GM21619 (cell line): ENCODE measurements at regions not wholly inside any gene's neighbourhood (a gene's known extent, or its start where the extent isn't known, plus 50 kb on each side); places are given as distances from the start of the nearest gene placed in this dataset.

Experiments used
- ATAC-seq: cut with Tn5 transposase; IDR thresholded peaks from one replicate; pipeline ENCODE4 v1.9.1; 2021; ENCODE audit not compliant: unreplicated experiment

DNA sequence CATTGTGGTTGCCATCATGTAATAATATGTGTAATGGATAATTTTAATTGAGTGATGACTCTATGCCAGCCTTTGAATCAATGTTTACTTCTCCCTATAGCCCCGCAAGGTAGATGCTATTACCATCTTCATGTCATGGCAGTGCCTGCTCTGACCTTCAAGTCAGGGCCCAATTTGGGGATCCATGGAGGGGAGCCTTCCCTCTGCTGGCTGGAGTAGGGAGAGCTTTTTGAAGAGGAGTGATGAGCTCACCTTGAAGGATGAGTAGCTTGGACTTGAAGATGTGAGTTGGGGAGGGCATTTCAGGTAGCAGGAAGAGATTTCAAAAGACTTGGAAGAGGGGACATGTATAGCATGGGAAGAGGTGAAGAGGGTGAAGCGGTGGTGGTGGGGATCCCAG, 189.2 kb downstream of the FOXD2 start:
- ATAC-seq, result no peak

DNA sequence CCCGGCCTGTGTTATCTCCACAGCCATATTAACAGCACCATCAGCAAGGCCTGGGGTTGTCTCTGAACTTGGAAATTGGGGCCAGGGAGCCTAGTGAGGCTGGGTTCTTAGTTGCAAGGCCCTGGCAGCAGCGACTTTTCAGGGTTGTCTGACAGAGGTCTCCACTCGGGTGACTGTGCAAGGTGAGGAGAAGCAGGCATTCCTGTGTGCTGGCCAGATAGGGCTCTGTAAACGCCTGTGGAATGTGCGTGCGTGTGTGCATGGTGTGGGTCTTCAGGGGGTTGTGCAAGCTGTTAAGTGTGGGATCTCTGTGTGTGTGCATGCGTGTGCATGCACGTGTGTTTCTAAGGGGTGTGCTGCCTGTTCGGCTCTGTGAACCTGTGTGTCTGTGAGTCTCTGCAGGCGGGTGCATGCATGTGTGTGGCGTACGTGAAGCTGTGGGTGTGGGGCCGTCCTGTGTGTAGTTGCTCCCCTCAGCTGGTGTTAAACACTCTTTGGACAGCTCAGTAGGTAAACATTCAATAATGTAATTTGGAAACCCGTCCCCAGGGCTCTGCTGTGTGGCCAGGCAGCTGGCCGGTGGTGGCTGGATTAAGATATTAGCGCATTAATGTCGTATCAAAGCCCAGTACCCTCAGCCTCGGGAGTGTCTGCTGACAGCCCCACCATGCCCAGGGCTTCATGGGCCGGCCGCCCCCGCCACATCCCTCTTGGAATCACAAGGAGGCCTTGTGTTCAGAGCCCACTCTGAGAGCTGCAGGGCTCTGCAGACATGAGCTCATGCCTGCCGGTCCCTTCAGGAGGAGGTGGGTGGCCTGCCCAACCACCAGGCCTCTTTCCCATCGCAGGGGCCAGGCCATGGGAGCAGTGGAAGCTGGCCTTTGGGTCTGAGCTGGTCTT, 189.9 kb downstream of the FOXD2 start:
- no peak for ATAC-seq

DNA sequence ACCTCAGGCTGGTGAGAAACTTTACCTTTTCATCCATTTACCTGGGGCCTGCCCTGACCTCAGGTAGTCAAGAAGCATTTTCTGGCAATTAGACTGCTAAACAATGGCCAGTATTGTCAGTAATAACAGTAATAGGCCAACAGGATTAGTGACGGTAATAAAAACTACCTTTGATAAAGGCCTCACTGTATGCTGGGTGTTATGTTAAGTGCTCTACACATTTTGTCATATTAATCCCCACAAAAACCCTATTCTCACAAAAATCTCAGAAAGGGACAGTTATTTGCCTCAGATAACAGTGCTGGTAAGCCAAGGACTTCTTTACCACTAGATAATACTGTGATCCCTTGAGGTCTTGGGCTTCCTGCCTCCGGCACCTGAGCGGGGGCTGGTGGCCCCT, 191.4 kb downstream of the FOXD2 start:
- no peak for ATAC-seq

DNA sequence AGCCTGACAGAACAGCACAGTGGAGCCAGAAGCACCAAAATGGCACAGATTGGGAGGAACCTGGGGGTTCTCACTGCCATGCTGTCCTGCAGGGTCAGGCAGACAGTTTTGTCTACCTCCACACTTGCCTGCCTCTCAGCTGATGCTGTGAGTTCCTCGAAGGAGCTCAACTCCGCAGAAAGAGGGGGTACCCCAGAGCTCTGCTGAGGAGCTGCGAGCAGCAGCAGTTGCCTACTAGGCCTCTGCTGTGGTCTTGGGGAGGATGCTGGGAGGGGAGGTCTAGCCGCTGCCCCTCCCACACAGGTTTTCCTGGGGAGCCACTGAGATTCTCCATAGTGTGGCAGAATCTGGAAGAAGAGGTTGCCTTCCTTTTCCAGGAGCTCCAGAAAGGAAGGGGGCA, 192.5 kb downstream of the FOXD2 start:
- ATAC-seq, result no peak

DNA sequence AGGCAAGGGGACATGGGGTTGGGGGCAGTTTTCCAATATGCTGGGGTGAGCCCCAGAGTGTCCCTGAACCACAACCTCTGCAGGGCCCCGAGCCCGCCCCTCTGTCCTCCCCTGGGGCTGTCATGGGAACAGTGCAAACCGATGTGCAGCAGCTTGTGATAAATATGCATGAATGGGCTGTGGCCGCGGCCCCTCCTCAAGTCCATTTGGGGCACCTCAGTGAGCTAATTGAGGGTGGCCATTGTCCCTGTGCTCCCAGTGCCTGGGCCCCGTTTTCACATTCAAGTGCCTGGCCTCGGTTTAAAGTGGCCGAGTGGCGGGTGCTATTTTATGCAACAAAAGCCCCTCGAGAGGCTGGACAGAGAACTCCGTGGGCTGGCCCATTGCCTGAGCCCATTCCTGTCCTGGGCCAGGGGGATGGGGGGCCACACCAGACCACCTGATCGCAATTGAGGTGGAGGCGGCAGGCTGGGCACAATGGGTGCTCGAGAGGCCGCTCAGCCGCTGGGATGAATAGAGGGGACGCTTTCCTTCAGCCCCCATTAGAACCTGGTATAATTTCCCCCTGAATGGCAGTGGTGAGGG, 193.7 kb downstream of the FOXD2 start:
- ATAC-seq, result no peak

DNA sequence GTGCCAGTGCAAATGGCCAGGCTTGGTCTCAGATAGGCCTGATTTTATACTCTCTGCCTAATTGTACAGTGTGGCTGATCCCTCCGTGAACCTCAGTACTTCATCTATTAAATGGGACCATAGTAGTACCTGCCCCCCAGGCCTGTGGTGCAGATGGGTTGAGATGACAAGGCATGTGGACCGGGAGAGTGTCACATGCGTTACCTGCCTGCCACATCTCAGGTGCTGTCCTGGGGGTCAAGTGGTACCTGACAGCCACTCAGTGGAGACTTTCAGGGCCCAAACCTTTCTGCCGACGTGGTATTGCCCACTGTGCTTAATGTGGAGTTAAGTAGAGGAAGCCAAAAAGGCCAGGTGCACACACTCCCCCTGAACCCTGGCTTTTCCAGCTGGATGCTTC, 197.3 kb downstream of the FOXD2 start:
- ATAC-seq, result no peak

DNA sequence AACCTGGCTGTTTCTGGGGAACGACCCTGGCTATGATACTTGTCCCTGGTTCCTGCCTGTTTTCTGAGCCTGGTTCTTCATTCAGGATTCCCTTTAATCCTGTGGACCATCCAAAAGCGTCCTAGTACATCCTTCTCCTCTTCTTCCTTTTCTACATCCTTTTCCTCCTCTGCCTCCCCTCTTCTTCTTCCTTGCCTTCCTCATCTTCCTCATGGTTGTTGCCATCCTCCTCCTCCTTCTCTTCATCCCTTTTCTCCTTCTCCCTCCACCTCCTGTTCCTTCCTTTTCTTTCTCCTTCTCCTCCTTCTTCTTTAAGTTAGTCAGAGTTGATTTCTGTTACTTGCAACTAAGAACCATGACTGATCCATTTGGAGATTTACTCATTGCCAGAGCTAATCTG, 197.8 kb downstream of the FOXD2 start:
- no peak for ATAC-seq

GRCh38 chr1:47637111-47637685, 199.4 kb downstream of the FOXD2 start:
- no peak for ATAC-seq

DNA sequence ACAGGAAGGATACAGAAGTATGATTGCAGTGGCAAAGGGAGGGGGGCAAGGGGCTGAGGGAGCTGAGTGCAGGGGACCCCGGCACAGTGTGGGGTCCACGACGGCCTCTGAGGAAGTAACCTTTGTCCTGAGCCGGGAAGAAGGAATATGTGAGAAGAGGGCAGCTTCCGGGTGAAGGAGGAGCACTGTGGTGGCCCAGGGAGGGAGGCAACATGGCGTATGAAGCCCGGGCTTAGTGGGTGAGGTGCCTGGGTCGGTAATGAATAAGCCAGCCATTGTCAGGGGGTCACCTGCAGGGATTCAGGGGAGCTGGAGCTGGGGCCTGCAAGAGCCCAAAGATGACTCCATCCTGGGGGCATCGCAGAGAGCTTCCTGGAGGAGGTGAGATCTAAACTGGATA, 200.4 kb downstream of the FOXD2 start:
- ATAC-seq, result no peak

DNA sequence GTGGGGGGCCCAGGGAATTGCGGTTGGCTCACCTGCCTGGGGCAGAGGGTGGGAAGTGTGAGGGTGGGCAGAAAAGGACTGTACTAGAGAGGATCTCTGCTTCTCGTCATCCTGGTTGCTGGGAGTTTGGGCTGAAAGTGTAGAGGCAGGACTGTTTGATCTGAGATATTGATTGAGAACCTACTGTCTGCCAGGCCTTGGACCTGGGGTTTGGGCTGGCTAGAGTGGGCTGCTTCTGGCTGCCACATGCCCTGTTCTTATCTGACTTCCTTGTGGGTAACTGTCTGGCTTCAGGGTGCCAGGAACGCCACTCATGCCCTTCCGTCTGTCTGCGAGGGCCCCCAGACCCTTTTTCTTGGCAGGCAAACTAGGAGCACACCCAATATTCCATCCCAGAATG, 200.9 kb downstream of the FOXD2 start:
- ATAC-seq, result no peak

- no peak for ATAC-seq
These were observed 205.7 kb downstream of the FOXD2 start for GRCh38 chr1:47643306-47644211.

DNA sequence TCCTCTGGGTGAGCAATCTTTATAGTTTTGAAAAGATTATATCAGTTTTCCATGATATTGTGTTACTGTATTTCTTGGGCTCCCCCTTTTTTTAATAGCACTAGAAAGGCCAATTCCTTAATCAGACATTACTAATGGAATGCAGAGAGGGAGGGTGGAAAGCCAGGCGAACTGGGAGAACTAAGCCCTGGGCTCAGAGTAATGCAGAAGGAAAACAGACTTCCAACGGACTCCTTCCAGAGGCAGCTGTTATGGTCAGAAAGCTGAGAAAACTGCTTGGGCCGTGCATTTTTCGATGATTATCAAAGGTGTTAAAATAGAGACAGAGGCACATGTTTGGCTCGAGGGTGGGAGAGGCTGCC, 206.3 kb downstream of the FOXD2 start:
- no peak for ATAC-seq

DNA sequence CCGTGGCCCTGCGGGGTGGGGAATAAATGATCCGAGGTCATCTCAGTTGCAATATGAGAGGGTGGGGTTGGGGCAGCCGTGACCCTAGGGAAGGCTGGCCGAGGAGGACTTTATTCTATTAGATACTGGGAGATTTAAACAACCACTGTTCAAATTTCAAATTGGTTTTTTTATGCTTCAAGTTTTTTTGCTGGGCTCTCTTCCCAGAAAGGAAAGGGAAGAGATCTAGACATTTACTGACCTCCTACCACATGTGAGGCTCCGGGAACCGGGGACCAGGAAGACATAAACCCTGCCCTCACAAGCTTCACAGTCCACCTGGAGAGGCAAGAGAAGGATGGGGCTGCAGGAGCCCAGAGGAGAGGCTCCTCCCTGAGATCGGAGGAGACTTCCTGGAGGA, 207.3 kb downstream of the FOXD2 start:
- no peak for ATAC-seq

- ATAC-seq, result no peak
These were observed 208.8 kb downstream of the FOXD2 start for GRCh38 chr1:47646676-47647075.

DNA sequence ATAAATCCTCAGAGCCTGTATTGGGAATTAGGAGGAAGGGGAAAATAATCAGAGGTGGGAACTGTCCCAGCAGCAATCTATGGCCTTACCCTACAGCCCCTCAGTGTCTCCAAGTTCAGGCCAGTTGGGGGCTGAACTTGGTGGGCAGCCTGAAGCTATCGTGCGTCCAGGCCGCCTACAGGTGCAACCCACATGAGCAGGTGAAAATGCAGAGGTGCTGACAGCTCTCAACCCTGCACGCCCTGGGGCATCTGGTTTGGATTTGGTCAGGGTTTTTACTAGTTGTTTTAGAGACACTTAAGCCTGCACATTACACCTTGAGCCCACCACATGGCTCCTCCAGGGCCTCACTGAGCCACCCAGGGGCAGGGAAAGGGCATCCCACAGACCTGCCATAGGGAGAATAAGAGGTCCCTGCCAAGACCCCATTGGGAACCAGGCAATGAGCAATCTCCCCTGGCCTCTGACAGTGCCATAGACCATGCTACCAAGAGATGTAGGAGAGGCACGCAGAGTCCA, 209.5 kb downstream of the FOXD2 start:
- no peak for ATAC-seq

GRCh38 chr1:47650205-47650604, 212.4 kb downstream of the FOXD2 start:
- ATAC-seq, result no peak

DNA sequence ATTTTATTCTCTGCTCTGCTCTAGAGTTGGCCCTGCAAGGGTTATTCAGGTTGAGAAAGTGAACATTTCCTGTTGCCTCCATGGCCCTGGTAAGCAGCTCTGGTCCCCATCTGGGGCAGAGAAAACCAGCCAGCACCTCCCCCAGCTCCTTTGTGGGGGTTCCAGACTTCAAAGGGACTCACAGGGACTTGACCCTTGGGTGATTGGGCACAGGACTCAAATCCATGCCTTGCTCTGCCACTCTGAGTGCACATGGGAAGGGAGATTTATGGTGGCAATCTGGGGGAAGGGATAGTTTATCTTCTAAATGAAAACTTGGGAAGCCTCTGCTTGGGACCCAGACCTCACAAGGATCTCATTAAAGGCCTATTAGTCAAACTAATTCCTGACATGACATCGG, 212.8 kb downstream of the FOXD2 start:
- no peak for ATAC-seq

DNA sequence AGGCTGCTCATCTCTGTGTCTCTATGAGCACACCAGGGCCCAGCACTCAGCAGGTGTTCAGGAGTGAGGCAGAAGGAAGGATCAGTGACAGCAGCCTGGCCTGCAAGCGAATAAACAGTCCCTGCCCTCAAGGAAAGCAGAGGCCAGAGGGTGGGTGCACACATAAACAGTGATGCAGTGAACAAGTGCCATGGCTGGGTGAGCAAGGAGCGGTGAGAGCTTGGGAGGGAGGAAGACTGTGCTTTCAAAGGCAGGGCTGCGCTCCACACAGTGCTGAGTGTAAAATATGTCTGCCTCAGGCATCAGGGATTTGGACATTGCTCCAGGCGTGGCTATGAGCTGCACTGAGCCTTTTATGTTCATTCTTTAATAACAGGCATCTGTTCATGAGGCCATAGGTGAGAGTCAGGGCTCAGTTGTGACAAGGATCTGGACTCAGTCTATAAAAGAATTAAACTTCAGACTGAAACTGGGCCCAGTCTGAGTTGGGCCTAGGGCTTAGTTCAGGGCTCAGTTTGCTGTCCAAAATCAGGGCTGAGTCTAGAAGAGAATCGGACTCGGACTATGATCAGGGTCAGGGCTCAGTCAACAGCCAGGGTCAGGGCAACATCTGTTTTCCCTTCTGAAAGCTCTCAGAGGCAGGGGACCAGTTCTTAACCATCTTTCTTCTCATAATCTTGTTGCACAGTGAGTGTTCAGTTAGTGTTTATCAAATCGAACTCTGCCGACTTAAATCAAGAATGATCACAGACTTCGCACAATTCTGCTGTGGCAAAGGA, 213.7 kb downstream of the FOXD2 start:
- ATAC-seq, result no peak

DNA sequence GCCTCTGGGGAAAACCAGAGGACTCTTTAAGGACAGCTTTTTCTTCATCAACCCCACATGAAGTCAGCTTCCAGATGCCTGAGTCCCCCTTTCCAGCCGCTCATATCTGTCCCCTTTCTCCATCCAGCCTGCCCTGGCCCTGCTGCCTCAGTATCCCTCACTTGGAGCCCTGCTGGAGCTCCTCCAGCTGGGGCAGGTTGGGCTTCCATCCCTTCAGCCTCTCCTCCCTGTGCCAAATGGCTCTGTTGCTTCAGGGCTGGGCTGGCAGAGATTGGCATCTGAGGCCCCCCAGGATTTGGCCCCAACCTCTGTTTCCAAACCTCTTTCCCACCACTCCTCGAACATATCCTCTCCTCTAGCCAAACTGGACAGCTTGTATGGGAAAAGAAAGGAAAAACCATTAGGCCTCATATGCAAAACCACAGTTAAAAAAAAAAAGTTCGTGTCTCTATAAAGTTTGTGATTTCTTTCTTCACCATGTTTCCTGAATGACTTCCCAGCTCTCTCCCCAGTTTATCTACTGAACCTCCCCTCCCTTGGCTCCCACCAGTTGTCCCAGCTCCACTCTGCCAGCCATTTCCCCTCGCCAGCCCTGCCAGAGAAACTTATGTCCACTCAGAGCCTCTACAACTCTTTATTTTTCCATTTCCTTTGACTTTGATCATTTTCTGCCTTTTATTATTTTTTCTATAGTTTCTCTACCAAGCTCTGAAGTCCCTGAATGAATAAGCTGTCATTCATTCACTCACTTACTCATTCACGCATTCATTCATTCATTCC, 217.9 kb downstream of the FOXD2 start:
- ATAC-seq, result no peak
